ENCODE measurements at regions not wholly inside any gene's neighbourhood (a gene's known extent, or its start where the extent isn't known, plus 50 kb on each side); places are given as distances from the start of the nearest gene placed in this dataset.

GRCh38 chr6:156725712-156726111 is 51.5 kb upstream of the ARID1B start:
- DNase-seq (ENCODE audit: low read depth in 2 of 2): no peak

DNA sequence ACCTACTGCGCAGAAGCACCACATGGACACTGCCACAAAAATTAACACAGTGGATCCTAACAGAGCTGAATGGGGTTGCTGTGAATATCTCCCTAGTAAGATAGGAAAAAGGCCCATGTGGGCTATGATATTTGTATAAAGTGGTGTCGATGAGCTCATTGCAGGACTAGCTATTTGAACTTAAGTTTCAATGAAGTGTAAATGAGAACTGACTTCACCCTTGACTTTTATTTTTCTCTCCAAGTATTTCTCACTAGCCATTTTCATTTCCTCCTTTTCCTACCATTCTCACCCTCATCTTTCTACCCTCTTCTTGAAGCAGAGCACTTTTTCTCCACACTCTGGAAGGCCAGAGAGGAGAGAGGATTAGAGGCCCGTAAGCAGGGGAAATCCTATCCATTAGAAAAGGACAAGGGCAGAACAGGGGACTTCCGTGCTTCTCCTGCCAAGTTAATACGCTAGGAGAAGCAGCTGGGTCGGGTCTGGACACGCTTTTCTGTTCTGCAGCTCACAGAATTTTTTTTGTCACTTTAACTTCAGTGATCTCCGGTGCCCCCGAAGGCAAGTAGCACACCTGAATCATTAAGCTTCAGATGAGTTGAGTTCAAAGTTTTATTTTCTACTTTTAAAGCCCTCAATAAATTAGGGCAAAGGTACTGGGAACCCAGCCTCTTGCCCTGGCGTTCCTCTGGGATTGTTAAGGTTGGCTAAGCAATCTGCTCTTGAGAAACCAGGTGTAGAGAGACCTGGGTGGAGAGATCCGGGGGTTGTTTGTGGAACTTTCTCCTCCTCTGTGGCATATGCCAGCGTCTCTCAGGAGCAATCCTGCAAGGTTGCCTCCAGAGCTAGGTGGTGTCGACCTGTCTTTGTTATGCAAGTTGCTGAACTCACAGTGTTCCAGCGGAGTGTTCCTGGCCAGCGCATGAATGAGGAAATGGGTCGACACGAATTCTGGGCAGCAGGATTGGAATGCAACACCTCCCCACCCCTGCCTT is 56.2 kb upstream of the ARID1B start:
- DNase-seq (ENCODE audit: low read depth in 2 of 2): no peak

GRCh38 chr6:156719720-156720563 is 57.2 kb upstream of the ARID1B start:
- peak; percentile 27 to 60 for DNase-seq (ENCODE audit: low read depth in 2 of 2)

DNA sequence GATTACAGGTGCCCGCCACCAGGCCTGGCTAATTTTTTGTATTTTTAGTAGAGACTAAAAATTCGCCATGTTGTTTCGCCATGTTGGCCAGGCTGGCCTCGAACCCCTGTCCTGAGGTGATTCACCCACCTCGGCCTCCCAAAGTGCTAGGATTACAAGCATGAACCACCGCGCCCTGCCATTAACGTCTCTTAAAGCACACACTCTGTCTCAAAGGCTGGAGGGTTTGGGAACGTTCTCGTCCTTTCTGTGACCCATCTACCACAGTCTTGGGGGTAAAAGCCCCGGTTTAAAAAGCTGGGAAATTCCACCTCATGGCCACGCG is 57.8 kb upstream of the ARID1B start:
- no peak for DNase-seq (ENCODE audit: low read depth in 2 of 2)

DNA sequence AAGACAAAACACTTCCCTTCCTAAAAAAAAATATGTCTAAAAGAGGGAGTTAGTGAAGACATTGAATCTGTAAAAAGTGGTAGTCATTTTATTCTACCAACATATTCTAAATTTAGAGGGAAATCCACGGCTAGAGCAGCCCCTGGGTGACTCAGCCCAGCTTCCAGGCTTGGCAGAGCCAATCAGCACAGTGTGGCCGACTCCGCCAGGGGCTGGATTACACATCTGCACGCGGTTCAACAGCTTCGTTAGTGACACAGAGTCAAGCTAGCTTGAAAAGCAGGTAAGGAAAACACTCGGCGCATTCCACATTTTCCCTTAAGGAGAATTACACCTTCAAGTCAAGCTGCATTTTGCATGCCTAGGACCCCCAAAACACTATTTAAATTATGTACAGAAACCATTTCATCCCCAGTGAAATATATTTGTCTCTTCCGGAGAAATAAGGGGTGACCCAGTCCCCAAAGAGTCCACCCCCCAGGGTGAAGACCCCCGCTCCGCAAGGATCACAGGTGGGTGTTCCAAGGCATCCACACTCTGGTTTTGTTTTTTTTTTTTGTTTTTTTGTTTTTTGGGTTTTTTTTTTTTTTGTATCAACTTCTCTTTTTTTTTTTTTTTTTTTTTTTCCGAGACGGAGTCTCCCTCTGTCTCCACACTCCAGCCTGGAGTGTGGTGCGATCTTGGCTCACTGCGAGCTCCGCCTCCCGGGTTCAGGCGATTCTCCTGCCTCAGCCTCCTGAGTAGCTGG is 58.4 kb upstream of the ARID1B start:
- DNase-seq (ENCODE audit: low read depth in 2 of 2): no peak

GRCh38 chr6:156717542-156717941 is 59.6 kb upstream of the ARID1B start:
- no peak for DNase-seq (ENCODE audit: low read depth in 2 of 2)

- DNase-seq (ENCODE audit: low read depth in 2 of 2): no peak
Measured at GRCh38 chr6:156715839-156716238, 61.3 kb upstream of the ARID1B start.

DNA sequence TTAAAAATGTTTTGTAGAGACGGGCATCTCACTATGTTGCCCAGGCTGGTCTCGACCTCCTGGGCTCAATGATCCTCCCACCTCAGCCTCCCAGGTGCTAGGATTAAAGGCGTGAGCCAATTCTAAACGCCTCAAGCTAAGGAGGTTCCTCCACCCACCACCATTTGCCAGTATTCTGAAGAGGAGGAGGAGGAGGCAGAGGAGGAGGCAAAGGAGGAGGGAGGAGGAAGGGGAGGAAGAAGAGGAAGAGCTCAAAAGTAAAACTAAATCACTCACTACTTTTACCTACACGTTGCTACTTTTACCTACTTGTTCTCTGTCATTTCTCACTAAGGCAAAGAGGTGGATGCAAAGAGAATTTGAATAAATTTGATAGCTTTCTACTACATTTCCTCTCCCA is 63.6 kb upstream of the ARID1B start:
- no peak for DNase-seq (ENCODE audit: low read depth in 2 of 2)

DNA sequence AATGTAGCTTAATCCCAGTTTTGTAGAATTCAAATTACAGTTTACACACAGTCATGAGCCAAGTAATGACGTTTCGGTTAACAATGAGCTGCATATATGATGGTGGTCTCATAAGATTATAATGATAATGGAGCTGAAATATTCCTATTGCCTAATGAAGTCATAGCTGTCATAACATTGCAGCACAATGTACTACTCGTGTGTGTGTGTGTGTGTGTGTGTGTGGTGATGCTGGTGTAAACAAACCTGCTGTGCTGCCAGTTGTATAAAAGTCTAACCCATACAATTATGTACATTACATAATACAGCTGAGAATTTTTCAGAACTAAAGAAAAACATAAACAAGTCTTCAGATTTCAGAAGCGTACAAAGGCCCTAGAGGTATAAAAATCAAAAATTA is 66.7 kb upstream of the ARID1B start:
- DNase-seq (ENCODE audit: low read depth in 2 of 2): no peak

GRCh38 chr6:156707818-156708217 is 69.4 kb upstream of the ARID1B start:
- DNase-seq (ENCODE audit: low read depth in 2 of 2): no peak

GRCh38 chr6:156703719-156704118 is 73.5 kb upstream of the ARID1B start:
- no peak for DNase-seq (ENCODE audit: low read depth in 2 of 2)

DNA sequence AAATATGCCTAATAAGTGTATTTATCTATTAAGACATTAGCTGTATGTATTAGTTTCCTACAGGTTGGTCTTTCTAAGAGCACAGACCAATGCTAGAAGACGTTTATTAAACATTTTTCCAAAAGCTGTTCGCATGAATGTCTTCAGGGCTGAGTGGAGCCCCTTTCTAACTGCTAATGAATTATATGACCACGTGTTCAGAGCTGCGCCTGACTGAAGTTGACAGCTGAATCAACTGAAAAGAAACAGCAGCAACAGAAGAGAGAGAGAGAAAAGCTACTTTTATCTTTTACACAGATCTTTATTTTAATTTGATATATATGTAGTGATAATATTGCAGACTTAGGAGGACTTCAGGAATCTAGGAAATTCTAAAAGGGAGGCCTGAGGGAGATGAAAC is 75.2 kb upstream of the ARID1B start:
- no peak for DNase-seq (ENCODE audit: low read depth in 2 of 2)

- no peak for DNase-seq (ENCODE audit: low read depth in 2 of 2)
Measured at GRCh38 chr6:156700440-156701057, 76.6 kb upstream of the ARID1B start.

GRCh38 chr6:156699935-156700334 is 77.2 kb upstream of the ARID1B start:
- DNase-seq (ENCODE audit: low read depth in 2 of 2): no peak

DNA sequence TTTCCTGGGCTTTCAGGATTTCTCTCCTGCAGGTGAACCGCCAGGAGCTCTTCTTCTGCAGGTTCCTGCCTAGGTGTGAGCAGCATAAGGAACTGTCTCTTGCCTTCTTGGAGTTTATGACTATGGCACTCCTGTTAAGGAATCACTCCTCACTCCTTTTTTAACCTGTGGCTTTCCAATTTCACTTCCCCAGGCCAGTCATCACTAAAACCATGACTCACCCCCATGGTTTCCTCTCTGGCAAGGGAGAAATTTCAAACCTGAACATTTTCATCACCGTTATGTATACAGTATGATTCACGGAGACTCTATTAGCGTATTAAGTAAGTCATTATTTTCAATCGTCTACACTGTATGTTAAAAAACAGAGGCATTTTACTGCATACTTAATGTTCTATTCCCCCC is 78.2 kb upstream of the ARID1B start:
- no peak for DNase-seq (ENCODE audit: low read depth in 2 of 2)

GRCh38 chr6:156698239-156699016 is 78.8 kb upstream of the ARID1B start:
- DNase-seq (ENCODE audit: low read depth in 2 of 2): no peak

- no peak for DNase-seq (ENCODE audit: low read depth in 2 of 2)
Measured at GRCh38 chr6:156697225-156697830, 79.8 kb upstream of the ARID1B start.

DNA sequence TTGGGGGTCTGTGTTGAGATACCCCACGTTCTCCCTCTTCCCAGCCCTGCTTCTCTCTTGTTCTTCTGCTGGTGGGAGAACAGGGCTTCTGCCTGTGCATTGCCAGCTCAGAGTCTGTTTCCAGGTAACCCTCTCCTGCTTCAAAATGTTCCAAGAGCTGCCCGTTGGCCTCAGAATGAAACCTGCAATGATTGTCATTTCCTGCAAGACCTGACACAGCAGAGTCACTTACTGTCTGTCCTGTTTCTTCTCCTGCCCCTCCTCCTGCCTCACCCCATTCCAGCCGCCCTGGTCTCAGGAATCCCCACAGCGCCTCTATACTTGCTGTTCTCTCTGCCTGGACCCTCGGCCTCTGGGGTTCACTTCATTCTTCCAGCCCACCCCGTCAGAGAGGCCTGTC is 81.4 kb upstream of the ARID1B start:
- DNase-seq (ENCODE audit: low read depth in 2 of 2): no peak

- no peak for DNase-seq (ENCODE audit: low read depth in 2 of 2)
Measured at GRCh38 chr6:156694679-156695078, 82.5 kb upstream of the ARID1B start.

- DNase-seq (ENCODE audit: low read depth in 2 of 2): no peak
Measured at GRCh38 chr6:156691018-156691417, 86.2 kb upstream of the ARID1B start.
